Sciatic nerve (tissue), 2 donors: ENCODE measurements at regions not wholly inside any gene's neighbourhood (a gene's known extent, or its start where the extent isn't known, plus 50 kb on each side); places are given as distances from the start of the nearest gene placed in this dataset.
A peak's percentile ranks its signal among the peaks of the same experiment; 100 is the strongest.
"Not testable (repeated sequence)": the region's sequence is repeated elsewhere in the genome, so short reads cannot be mapped to it uniquely, and the experiment has no call there.

ENCODE experiments used
- ATAC-seq: fragments of 200-7000 bp; cut with Tn5 transposase; one replicate; pipeline ENCODE4 v1.9.1; 2020; ENCODE audit warnings: mild to moderate bottlenecking, moderate library complexity
- DNase-seq: peaks from one replicate; pipeline ENCODE4 v3.0.0-alpha.2; 2020; ENCODE audit warnings: low spot score
- intact Hi-C: fragments of 100-400 bp; cut with DNase I; formaldehyde crosslinking; loops from one replicate; pipeline ENCODE4 v1.14.2; 2022
- donor health status: DM: no; HTN: no; CAD: no.
- donor health status: DM: no; HTN: no; CAD: no.

DNA sequence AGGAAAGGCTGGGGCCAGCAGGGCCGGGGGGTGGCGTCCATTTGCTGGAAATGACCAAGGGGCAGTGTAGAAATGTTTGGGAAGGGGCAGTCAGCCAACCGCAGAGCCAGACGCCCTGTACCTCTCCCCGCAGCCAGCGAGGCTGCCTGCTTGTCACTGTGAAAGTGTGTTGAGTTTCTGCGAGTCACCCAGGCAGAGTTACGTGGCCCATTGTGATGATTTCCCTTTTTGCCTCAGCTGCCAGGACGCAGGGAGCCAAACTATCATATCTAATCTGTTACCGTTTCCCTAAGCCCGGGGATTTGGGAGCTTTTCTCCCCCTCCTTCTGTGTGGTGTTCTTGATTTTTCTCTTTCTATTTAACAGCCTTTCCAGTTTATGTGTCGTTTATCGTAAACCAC is 67.9 kb upstream of the STX16 start:
- DNase-seq, result peak; percentile 28
- no peak for ATAC-seq

DNA sequence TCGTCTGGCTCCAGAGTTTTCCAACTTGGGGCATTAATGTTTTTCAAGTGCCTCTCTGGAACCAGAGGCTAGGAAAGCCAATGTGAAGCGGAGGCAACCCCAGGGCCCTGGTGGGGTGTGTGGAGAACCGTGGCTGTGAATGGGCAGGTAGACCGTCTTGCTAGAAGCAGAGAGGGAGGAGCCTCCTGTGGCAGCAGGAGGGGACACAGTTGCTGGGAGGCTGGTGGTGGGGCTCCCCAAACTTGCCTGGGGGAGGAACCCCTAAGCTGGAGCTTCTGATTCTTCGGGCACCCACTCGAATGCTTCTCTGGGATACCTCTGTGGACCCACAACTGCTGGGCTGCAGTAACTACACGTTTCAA is 65.3 kb upstream of the APCDD1L start:
- intact Hi-C loops, result no loop called here
- ATAC-seq (no peak), DNase-seq (peak; percentile 22)

More for the DNA sequence above, 67.9 kb upstream of the STX16 start:
- intact Hi-C loops, result no loop called here

DNA sequence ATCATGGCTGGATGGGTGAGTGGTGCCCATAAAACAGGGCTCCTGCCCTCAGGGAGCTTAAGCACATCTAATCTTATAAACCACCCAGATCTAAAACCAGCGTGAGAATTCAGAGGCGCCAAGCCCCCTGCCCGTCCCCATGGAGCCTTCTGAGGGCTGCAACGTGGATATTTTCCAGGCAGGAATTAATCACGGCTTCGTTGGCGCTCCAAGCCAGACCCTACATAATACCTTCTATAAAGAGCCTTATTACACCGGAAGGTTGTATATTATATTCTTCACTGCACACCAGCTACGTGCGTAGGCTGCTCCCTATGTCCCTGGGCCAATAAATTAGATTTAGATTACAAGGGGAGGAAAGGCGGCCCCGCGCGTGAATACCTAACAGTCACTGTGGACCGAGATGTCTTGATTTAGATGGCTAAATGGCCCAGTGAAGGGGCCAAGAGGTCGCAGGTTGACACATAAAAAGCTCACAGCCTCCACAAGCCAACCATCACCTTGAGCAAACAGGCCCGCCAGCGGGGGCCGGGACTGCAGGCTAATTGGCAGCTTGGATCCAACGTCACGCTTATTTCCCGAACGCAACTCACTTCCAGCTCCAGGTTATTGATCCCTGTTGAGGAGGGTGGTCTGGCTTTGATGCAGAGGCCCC is 64.7 kb upstream of the APCDD1L start:
- no peak for ATAC-seq
- intact Hi-C loops, result no loop called here
- DNase-seq, result peak; percentile 30

DNA sequence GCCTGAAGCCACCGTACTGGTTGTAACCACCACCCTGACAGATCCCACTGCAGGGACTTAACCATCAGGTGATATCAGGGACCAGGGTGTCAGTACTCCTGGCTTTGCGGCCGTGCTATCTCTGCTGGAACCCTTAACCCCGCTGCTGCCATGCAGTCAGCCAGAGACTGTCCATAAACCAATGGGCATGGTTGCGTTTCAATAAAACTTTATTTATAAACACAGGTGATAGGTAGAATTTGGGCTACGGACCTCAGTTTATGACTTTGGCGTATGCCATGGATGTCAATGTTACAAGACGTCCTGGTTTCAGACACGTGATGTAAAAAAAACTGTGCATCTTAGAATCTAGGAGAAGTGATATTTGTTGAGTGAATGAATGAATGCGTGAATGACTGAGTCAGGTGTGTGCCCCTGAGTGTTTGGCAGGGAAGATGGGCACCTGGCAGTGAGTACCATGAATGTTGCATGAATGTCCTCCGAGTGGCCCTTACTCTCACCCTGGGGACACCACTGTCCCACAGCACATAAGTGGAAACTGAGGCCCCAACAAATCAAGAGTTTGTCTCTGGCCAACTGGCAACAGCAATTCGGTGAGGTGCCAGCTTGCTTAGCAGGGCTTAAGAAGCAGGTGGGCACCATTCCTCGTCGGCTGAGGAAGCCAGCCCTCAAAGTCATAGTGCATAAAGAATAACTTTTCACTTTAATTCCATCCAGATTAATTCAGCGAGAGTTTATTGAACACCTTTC is 64.0 kb upstream of the APCDD1L start:
- ATAC-seq (no peak), DNase-seq (peak; percentile 26)
- intact Hi-C loops, result no loop called here

DNA sequence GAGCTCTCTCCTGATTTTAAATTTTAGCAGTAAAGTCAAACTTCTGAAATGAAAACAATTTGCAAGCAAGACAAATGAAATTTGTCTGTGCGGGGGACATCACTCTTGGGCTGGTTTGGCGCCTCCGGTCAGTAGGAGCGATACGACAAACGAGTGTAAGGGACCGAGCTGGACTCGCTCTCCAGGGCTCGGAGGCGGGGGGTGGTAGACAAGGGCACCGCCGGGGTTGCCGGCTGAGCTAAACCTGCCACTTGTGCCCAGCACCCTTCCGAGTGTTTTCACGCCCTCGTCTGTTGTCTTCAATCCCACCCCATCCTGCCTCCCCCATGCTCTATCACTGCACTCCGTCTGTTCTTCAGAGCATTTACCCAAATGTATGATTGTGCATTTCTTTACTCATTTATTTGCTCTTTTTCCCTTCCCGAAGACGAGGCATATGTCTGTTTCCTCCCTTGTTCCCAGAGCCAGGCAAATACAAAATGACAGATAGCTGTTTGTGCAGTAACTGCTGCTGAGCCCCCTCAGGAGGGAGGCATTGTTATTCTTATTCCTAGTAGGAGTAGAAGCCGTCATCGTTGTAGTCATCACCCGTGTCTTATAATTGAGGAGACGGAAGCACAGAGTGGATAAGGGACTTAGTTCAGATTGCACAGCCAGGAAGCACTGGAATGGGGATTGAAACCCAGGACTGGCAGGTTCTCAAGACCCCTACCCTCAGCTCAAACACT is 62.8 kb upstream of the APCDD1L start:
- intact Hi-C loops, result no loop called here
- no peak for ATAC-seq
- peak; percentile 35 for DNase-seq

DNA sequence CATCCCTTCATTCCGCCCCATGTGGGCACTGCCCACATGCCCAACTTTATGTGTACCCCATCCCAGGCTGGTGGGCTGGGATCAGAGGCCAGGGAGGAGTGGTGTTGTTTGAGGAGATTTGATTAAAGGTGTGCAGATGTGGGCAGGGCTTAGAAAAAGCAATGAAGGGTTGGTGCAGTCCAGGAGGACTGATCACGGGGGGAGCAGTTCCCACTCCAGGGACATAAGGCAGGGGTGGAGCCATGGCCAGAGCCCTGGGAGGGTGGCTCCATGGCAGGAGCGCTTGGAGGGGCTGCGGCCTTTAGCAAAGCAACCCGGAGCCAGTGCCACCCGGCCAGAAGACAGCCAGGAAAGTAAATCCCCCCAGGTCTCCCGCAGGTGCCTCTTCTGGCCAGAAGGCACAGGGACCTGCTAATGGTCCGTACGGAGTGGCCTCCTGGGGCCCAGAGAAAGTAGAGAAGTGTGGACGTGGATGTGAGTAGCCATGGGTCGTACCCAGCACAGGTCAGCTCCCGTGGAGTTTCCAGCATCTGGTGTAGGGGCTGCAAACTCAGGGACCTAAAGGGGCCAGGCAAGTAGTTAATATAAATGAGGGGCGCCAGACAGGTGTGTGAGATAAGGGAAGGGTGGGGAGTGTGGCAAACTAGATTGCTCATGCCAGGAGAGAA is 62.1 kb upstream of the APCDD1L start:
- ATAC-seq (no peak), DNase-seq (peak; percentile 7)
- intact Hi-C loops, result no loop called here

DNA sequence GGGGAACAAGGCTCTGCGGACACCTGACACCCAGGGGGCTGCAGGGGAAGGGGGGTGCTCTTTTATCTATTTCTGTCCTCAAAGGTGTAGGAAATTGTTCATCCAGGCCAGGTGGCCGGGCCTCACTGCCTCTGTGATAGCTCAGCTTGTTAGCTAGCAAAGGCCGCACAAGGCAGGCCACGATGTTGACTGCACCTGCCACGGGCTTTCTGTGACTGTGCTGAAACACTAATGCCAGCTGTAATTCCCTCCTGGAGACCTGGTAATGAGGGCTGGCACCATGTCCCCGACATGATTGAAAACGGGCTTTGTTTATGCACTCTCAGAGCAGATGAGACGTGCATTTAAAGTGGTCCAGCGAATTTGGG is 61.4 kb upstream of the APCDD1L start:
- ATAC-seq (no peak), DNase-seq (peak; percentile 18)
- intact Hi-C loops, result no loop called here

DNA sequence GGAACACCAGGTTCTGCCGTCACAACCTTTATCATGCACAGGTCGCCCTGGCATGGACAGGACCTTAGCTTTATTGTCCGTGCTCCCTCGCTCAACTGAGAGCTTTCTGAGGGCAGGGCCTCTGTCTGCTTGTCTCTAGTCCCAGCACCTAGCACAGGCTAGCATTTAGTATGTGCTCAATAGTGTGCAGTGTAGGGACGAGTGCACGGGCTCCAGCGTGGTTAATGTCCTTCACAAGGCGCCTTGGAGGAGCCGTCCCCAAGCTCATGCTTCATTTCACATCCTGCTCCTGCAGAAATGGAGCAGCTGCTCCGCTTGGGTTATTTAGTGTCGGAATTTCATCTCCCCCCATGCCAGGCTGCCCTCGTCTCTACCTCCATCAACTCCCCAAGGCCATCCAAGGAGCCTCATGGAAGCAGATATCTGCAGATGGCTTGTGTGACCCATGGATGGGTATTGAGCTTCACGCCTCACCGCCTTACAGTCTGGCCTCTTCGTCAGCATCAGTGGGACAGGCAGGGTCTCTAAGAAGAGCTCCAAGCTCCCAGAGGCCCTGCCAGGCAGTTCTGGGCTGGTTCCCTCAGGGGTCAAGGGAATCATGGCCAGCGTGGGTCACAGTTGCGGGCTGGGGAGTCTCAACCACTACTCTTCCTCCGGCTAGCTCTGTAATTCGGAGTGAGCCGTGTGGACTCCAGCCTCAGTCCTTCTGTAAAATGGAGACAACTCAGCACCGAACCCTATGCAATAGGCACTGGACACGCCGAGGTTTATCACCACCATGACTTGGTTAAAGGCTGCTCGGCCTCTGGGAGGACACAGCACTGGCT is 60.8 kb upstream of the APCDD1L start:
- intact Hi-C loops, result no loop called here
- no peak for ATAC-seq
- no peak for DNase-seq

DNA sequence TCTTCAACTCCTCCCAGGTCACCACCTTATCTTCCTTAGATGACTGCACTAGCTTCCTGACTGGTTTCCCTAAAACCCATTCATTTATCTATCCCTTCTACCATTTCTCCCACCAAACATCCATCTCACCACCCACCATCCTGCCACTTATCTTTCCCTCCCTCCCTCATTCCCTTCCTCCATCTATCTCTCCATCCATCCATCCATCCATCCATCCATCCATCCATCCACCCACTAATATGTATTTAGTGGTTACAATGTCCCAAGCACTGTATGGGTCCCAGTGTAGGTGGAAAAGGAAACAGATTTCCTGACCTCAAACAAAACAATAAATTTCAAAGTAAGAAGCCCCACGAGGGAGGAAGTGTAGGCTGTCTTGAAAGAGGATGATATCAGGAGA is 59.3 kb upstream of the APCDD1L start:
- ATAC-seq, result no peak
- intact Hi-C loops, result no loop called here
- DNase-seq, result no peak

DNA sequence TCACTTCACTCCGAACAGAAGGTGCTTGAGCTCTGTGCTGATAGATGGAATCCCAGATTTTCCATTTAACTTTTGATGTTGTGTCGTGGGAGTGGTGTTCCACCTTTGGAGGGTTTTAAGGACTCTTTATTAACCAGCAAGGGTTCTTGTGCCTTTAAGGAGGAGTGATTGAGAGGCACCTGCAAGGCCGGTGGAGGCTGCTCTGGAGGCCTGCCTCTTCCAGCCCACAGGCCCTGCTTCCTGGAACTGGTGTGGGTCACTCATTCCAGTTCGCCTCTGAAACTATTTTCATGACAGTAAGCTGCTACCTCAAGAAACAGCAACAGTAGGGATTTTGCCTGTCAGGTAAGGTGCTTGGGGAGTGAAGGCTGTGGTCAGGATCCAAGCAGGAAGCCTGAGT is 58.8 kb upstream of the APCDD1L start:
- intact Hi-C loops, result no loop called here
- ATAC-seq (no peak), DNase-seq (no peak)

DNA sequence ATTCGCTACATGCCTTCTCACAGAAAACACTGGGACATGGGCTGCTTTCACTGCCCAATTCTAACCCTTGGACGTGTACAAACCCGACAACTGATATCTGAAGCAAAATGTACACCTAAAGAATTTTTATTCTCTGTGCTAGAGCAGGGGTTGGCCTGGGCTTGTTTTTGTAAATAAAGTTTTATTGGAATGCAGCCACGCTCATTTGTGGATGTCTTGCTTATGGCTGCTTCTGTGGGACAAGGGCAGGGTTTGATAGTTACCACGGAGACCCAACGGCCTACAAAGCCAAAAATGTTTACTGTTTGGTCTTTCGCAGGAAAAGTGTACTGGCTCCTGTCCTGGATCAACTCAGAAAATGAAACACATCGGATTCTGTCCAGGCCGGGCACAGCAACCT is 58.1 kb upstream of the APCDD1L start:
- no peak for DNase-seq
- intact Hi-C loops, result no loop called here
- no peak for ATAC-seq

DNA sequence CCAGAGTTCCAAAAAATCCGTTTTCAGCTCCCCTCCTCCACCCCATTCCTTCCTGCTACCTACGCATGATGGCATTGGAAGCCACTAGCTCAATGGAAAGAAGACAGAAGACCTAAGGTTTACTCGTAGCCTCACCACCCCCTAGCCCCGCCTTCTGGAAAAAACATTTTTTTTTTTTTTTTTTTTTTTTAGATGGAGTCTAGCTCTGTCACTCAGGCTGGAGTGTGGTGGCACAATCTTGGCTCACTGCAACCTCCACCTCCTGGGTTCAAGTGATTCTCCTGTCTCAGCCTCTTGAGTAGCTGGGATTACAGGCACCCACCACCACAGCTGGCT is 57.2 kb upstream of the APCDD1L start:
- DNase-seq, ATAC-seq, intact Hi-C loops: not testable (repeated sequence)

DNA sequence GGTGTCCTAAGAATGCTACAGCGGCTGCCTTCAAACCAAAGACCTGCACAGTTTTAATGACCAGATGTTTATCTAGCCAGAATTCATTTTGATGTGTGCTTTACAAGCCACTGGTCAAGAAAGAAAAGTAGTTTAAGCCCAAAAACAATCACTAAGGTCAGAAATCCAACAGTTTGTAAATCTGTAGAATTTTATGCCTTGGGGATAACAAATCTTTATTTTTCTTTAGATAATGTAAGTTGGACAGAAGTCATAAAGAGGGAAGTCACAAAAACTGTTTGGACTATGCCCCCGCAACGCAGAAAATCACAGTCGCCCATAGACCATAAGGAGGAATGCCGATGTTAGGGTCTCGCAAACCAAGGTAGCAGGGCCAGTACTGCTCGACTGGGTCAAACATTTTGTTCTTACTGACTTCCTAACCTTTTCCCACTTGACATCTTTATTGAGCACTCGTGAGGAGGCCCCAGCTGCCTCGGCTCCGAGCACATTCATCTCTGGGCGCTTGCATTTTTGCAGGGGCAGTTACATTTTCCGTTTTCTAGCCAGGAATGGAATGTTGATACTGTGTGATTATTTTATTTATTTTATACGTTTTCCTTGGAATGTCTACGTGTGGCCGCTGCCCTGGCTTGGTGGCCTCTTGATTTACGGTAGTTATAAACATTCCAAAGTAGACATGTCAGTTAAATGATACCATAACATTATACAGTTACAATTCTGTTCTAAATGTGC is 56.7 kb upstream of the APCDD1L start:
- ATAC-seq, result no peak
- intact Hi-C loops, result no loop called here
- DNase-seq, result no peak

DNA sequence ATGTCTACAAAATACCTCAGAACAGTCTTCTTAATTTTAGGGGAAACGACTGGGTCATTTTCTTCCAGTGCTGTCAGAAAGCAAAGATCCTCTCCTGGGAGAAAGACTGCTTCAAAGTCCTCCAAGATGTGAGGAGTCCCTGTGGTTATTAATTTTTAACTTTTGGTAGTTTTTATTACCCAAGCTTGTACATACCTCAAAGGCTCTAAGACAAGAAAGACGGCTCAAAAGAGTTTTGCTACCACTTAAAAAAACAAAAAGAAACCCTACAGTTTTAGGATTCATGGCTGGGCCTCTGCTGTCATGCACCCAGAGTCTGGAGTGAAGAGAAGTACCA is 56.1 kb upstream of the APCDD1L start:
- intact Hi-C loops, result no loop called here
- ATAC-seq (no peak), DNase-seq (no peak)

DNA sequence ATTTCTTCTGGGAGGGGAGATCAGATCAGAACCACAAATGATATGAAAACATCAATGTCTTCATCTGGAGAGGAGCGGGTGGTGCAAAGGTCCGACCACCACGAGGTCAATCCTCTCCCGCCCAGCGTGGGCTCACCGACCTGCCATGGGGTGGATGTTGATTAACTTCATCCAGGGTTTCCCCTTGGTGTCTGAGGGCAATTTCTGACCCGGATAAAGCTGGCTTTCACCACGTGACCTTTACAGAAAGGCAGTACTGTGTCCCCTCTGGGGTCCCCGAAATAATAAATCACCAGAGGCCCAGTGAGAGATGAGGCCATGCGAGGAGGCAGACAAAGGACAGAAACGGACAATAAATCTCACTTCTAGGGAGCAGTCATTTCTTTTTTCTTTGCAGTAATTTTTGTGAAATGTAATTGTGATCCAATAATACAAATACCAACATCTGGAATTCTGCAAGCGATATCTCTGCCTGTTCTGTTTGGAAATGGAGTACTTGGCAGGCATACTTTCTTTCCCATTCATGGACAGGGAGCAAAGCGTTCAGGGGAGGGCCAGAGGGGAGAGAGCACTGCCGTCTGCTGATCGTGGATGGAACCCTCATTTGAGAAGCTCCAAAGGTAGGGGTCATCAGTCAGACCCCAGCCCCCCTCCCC is 55.1 kb upstream of the APCDD1L start:
- no peak for DNase-seq
- peak; percentile 58 for ATAC-seq
- intact Hi-C loops, result no loop called here

DNA sequence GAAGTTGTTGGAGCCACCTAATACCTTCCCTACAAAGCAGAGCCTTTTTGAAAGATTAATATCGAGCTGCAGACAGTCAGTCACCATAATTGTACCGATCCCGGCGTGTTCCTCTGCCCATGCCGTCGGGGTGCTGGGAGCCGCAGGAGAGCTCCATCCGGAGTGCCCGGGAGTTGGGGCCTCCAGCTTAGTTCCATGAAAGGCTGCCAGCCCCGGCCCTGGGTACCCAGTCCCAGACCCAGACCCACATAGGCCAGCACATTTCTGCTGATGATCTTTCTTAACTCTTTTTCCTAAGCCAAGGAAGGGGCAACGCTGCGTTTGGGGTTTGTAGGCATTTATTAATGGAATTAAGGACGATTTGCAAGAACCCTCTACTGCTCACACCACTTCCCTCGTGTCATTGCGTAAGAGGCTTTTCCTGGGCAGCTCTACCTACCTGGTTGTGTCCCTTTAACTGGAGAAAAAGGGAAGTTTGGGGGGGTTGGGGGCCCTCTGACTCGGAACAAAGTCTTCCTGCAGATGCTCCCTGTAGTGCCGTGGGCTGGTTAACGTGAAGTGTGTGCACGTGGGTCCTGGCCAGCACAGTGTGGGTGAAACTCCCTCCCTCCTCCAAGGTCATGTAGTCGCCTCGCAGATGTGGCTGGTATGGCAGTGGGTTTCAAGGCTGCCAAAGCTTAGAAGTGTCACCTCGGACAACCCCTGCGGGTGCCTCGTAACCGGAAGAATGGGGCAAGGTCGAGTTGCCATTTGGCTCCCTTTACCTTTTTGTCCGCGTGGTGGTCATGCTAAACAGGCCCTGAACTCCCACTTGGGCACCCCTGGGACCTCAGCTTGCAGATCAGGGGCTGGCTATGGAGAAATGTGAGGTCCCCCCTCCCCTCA is 54.3 kb upstream of the APCDD1L start:
- intact Hi-C loops, result no loop called here
- DNase-seq (no peak), ATAC-seq (peak; percentile 44)
